ENCODE measurements at regions not wholly inside any gene's neighbourhood (a gene's known extent, or its start where the extent isn't known, plus 50 kb on each side); places are given as distances from the start of the nearest gene placed in this dataset.

DNA sequence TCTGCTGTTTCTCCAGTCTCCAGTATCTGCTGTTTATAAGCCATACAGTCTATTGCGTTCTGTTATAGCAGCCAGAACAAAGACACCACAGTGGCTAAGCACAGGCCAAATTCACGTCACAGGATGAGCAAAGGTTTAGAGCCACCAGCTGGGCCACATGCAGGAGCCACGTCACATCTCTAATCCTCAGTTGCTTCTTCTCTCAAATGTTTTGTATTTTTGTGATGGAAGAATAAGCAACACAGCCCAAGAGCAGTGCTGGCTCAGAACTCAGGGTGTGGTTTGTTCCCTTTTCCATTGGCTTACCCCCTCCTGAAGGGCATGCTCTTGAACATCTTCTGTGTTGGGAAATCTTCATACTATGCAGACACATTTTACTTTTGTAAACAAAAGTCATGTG is 309.4 kb upstream of the CDH5 start:
- TF ChIP-seq, protein P1, sequence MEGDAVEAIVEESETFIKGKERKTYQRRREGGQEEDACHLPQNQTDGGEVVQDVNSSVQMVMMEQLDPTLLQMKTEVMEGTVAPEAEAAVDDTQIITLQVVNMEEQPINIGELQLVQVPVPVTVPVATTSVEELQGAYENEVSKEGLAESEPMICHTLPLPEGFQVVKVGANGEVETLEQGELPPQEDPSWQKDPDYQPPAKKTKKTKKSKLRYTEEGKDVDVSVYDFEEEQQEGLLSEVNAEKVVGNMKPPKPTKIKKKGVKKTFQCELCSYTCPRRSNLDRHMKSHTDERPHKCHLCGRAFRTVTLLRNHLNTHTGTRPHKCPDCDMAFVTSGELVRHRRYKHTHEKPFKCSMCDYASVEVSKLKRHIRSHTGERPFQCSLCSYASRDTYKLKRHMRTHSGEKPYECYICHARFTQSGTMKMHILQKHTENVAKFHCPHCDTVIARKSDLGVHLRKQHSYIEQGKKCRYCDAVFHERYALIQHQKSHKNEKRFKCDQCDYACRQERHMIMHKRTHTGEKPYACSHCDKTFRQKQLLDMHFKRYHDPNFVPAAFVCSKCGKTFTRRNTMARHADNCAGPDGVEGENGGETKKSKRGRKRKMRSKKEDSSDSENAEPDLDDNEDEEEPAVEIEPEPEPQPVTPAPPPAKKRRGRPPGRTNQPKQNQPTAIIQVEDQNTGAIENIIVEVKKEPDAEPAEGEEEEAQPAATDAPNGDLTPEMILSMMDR (conservative IDR thresholded peaks at IDR 0.05 in 1 of 2, IDR thresholded peaks at IDR 0.05 in 1 of 2; ENCODE audit: low read depth in 1 of 2, low read length in 2 of 2): no peak
- no peak for TF ChIP-seq EZH2 (IDR thresholded peaks at IDR 0.05; ENCODE audit: low read length, missing control alignments)
